ENCODE measurements at regions not wholly inside any gene's neighbourhood (a gene's known extent, or its start where the extent isn't known, plus 50 kb on each side); places are given as distances from the start of the nearest gene placed in this dataset.

- H3K27me3 ChIP-seq: no peaks in the 10 kb centered on the region
- WGBS, 2 donors: 23 to 33% methylated on average over 6 of the region's 6 CpGs
- intact Hi-C loops (cut with DNase I): no loop called here
- DNase-seq: no peak
- TF ChIP-seq POLR2A (IDR thresholded peaks at IDR 0.05): no peak
- TF ChIP-seq, protein P1, sequence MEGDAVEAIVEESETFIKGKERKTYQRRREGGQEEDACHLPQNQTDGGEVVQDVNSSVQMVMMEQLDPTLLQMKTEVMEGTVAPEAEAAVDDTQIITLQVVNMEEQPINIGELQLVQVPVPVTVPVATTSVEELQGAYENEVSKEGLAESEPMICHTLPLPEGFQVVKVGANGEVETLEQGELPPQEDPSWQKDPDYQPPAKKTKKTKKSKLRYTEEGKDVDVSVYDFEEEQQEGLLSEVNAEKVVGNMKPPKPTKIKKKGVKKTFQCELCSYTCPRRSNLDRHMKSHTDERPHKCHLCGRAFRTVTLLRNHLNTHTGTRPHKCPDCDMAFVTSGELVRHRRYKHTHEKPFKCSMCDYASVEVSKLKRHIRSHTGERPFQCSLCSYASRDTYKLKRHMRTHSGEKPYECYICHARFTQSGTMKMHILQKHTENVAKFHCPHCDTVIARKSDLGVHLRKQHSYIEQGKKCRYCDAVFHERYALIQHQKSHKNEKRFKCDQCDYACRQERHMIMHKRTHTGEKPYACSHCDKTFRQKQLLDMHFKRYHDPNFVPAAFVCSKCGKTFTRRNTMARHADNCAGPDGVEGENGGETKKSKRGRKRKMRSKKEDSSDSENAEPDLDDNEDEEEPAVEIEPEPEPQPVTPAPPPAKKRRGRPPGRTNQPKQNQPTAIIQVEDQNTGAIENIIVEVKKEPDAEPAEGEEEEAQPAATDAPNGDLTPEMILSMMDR (IDR thresholded peaks at IDR 0.05): no peak
- peaks cover 5 to 17% of the 10 kb centered on the region in 2 donors for H3K4me1 ChIP-seq
- H3K4me3 ChIP-seq (replicated peaks in 1 of 3): no peak overlapping the region
- no peaks in the 10 kb centered on the region for H3K9me3 ChIP-seq
- H3K36me3 ChIP-seq: no peaks in the 10 kb centered on the region
- H3K27ac ChIP-seq: peak overlapping the region in 2 of 3 donors; percentile 41 to 56
Measured at GRCh38 chr5:142492781-142493281, 168.0 kb upstream of the SPRY4 start.

DNA sequence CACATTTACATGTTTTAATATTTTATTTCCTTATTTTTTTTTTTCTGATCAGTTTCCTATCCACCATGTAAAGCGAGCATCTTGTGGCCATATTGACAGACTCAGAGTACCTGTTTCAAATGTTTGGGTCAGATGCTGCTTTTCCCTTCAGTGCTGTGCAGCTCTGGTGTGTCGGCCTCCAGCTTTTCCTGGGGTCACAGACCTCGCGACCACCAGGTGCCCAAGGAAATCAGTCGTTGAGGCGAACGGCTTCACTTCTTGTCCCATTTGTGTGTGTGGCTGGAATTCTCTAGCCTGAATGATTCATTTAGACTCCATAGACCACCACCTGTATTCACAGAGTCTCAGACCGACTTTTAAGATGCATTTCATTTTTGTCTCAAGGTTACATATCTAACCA, 166.9 kb upstream of the SPRY4 start:
- Histone ChIP-seq H3K9me3 (no peaks in the 10 kb centered on the region), H3K36me3 (no peaks in the 10 kb centered on the region), H3K4me3 (replicated peaks in 1 of 3) (no peak overlapping the region), H3K4me1 (peaks cover 5 to 17% of the 10 kb centered on the region in 2 donors), H3K27ac (no peak overlapping the region), H3K27me3 (no peaks in the 10 kb centered on the region)
- intact Hi-C loops (cut with DNase I): no loop called here
- DNase-seq: no peak
- TF ChIP-seq, protein P1 (IDR thresholded peaks at IDR 0.05): no peak
- TF ChIP-seq POLR2A (IDR thresholded peaks at IDR 0.05): no peak
- WGBS, 2 donors: 87 to 97% methylated on average over 8 of the region's 8 CpGs

DNA sequence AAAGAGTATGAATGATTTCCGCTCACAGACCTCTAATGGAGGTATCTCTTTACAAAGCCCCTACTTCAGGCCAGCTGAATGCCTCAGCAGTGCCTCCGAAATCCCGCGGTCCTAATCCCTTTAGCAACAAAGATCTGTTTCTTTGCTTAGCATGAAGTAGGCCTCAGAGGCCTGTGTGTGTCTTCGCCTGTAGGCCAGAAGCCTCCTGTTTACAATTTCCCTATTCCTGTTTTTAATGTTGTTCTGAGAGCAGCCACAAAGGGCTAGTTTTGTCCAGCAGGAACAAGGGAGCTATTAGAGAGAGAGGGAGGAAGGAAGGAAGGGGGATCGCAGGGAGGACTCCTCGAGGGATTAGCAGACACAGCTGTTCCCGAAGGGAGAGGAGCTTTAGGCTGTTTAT, 166.4 kb upstream of the SPRY4 start:
- intact Hi-C loops (cut with DNase I): no loop called here
- Histone ChIP-seq H3K4me3 (replicated peaks in 1 of 3) (no peak overlapping the region), H3K27ac (peak overlapping the region in 1 of 3 donors; percentile 30), H3K27me3 (no peaks in the 10 kb centered on the region), H3K36me3 (no peaks in the 10 kb centered on the region), H3K9me3 (no peaks in the 10 kb centered on the region), H3K4me1 (peaks cover 5 to 17% of the 10 kb centered on the region in 2 donors)
- no peak for DNase-seq
- TF ChIP-seq, protein P1 (IDR thresholded peaks at IDR 0.05): no peak
- no peak for TF ChIP-seq POLR2A (IDR thresholded peaks at IDR 0.05)
- WGBS, 2 donors: 68 to 76% methylated on average over 8 of the region's 8 CpGs

- H3K27me3 ChIP-seq: no peaks in the 10 kb centered on the region
Measured at GRCh38 chr5:142486581-142486980, 161.8 kb upstream of the SPRY4 start.

GRCh38 chr5:142486020-142486419, 161.2 kb upstream of the SPRY4 start:
- Histone ChIP-seq H3K27ac (no peak overlapping the region), H3K4me1 (no peaks in the 10 kb centered on the region), H3K27me3 (no peaks in the 10 kb centered on the region), H3K9me3 (no peaks in the 10 kb centered on the region), H3K4me3 (replicated peaks in 1 of 3) (no peak overlapping the region), H3K36me3 (no peaks in the 10 kb centered on the region)
- intact Hi-C loops (cut with DNase I): no loop called here
- WGBS, 2 donors: 90 to 97% methylated on average over 2 of the region's 2 CpGs
- no peak for DNase-seq
- no peak for TF ChIP-seq POLR2A (IDR thresholded peaks at IDR 0.05)
- TF ChIP-seq, protein P1 (IDR thresholded peaks at IDR 0.05): no peak

More at GRCh38 chr5:142486581-142486980, 161.8 kb upstream of the SPRY4 start:
- 82 to 93% methylated on average over 2 of the region's 2 CpGs for WGBS, 2 donors
- TF ChIP-seq, protein P1 (IDR thresholded peaks at IDR 0.05): no peak
- no peak for TF ChIP-seq POLR2A (IDR thresholded peaks at IDR 0.05)
- DNase-seq: no peak
- Histone ChIP-seq H3K27ac (no peak overlapping the region), H3K4me3 (replicated peaks in 1 of 3) (no peak overlapping the region), H3K4me1 (no peaks in the 10 kb centered on the region), H3K36me3 (no peaks in the 10 kb centered on the region), H3K9me3 (no peaks in the 10 kb centered on the region)
- intact Hi-C loops (cut with DNase I): no loop called here

Data from thyroid gland (tissue), 4 donors.